PFSK-1 (cell line): ENCODE measurements at regions not wholly inside any gene's neighbourhood (a gene's known extent, or its start where the extent isn't known, plus 50 kb on each side); places are given as distances from the start of the nearest gene placed in this dataset.

ENCODE experiments used
- POLR2AphosphoS5 ChIP-seq: IDR thresholded peaks from 2 replicates; pipeline ENCODE4 v1.6.1; 2012; ENCODE audit warnings: low read depth, mild to moderate bottlenecking, control low read depth, low read length, moderate library complexity
- SIN3A ChIP-seq: IDR thresholded peaks from 2 replicates; pipeline ENCODE4 v1.6.1; 2012; ENCODE audit warnings: mild to moderate bottlenecking, low read length, moderate library complexity, borderline replicate concordance; ENCODE audit not compliant: insufficient read depth
- TAF1 ChIP-seq: IDR thresholded peaks from 2 replicates; pipeline ENCODE4 v1.6.1; 2012; ENCODE audit warnings: low read length, control low read depth, borderline replicate concordance; ENCODE audit not compliant: insufficient read depth
- TF ChIP-seq, protein P1 (sequence below), 2 experiments: IDR thresholded peaks; 2 replicates each; pipeline versions ENCODE4 v1.6.1 to v1.8.0; 2011 to 2012; ENCODE audit warnings: low read depth in 2 of 2, low read length in 2 of 2, control low read depth in 1 of 2, inconsistent platforms in 1 of 2, mild to moderate bottlenecking in 1 of 2, moderate library complexity in 1 of 2; ENCODE audit not compliant: insufficient read depth in 1 of 2

DNA sequence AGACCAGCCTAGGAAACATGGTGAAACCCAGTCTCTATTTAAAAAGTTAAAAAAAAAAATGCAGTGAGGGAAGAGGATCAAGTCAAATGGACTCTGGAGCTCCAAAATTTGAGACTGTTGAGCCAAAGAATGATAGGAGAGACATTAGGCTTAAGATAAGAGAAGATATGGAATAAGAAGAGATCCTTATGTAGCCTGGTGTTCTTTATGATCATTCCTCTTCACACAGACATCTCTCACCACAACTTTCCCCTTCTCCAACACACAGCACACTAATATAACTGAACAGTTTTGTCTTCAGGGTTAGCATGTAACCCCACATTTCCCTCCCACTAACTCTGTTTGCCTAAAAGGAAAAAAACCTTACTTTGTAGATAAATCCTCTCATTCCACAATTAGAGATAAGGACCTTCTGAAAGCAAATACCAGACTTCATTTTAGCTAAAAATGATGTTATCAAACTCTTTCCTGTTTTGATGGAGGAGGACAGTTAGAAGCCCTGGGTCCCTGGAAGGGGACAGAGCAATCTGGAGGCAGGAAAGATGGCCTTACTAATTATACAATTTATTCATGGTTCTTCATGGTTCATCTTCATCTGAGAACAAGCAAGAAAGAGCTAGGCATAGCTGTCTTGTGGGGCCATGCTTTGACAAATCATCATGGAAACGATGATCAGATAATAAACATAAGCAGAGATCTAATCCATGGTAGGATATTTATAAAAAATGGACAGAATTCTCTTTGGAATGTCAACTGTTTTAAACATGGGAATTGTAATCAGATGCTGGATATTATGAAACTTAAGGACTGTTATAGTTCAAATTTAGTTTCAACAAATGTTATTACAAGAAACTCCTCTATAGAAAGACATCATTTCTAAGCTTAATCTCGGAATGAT, 96.7 kb upstream of the S1PR1 start:
- TF ChIP-seq POLR2AphosphoS5 (no peak), TAF1 (no peak), SIN3A (no peak)
- TF ChIP-seq, protein P1, sequence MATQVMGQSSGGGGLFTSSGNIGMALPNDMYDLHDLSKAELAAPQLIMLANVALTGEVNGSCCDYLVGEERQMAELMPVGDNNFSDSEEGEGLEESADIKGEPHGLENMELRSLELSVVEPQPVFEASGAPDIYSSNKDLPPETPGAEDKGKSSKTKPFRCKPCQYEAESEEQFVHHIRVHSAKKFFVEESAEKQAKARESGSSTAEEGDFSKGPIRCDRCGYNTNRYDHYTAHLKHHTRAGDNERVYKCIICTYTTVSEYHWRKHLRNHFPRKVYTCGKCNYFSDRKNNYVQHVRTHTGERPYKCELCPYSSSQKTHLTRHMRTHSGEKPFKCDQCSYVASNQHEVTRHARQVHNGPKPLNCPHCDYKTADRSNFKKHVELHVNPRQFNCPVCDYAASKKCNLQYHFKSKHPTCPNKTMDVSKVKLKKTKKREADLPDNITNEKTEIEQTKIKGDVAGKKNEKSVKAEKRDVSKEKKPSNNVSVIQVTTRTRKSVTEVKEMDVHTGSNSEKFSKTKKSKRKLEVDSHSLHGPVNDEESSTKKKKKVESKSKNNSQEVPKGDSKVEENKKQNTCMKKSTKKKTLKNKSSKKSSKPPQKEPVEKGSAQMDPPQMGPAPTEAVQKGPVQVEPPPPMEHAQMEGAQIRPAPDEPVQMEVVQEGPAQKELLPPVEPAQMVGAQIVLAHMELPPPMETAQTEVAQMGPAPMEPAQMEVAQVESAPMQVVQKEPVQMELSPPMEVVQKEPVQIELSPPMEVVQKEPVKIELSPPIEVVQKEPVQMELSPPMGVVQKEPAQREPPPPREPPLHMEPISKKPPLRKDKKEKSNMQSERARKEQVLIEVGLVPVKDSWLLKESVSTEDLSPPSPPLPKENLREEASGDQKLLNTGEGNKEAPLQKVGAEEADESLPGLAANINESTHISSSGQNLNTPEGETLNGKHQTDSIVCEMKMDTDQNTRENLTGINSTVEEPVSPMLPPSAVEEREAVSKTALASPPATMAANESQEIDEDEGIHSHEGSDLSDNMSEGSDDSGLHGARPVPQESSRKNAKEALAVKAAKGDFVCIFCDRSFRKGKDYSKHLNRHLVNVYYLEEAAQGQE (IDR thresholded peaks at IDR 0.05; ENCODE audit: insufficient read depth in 1 of 2, low read depth in 2 of 2, low read length in 2 of 2) = no peak
